Psoas muscle (tissue), 7 donors: ENCODE measurements at regions not wholly inside any gene's neighbourhood (a gene's known extent, or its start where the extent isn't known, plus 50 kb on each side); places are given as distances from the start of the nearest gene placed in this dataset.

Experiments
- ATAC-seq, 4 donors: fragments of 200-7000 bp; cut with Tn5 transposase; one replicate each; pipeline ENCODE4 v1.9.1; 2020; ENCODE audit warnings: moderate library complexity in 3 of 4, mild to moderate bottlenecking in 2 of 4
- DNase-seq, 2 donors: peaks; one replicate each; pipeline ENCODE4 v3.0.0-alpha.2; 2020
- H3K27ac ChIP-seq: fragments of 200-600 bp; one replicate; pipeline ENCODE4 v1.8.0; 2022
- H3K27me3 ChIP-seq, 3 donors: fragments of 200-600 bp in 1 of 3; one replicate each; pipeline versions ENCODE4 v1.6.1 to v1.8.0; 2013 to 2022; ENCODE audit warnings: low read length in 2 of 3, mild to moderate bottlenecking in 2 of 3, moderate library complexity in 1 of 3; ENCODE audit not compliant: insufficient read depth in 3 of 3
- H3K36me3 ChIP-seq, 2 donors: fragments of 200-600 bp in 1 of 2; one replicate each; pipeline versions ENCODE4 v1.6.1 to v1.8.0; 2013 to 2022; ENCODE audit warnings: low read depth in 1 of 2, mild to moderate bottlenecking in 1 of 2, moderate library complexity in 1 of 2; ENCODE audit not compliant: insufficient read depth in 1 of 2
- H3K4me1 ChIP-seq: fragments of 200-600 bp; one replicate; pipeline ENCODE4 v1.8.0; 2022
- H3K4me3 ChIP-seq: fragments of 200-600 bp; one replicate; pipeline ENCODE4 v1.8.0; 2022; ENCODE audit warnings: mild to moderate bottlenecking
- H3K9me3 ChIP-seq: fragments of 200-600 bp; one replicate; pipeline ENCODE4 v1.8.0; 2022
- CTCF ChIP-seq: fragments of 200-600 bp; IDR thresholded peaks from one replicate; pipeline ENCODE4 v1.8.0; 2022; ENCODE audit warnings: antibody characterized with exemption
- WGBS, 3 donors: extraction: QIAGEN DNeasy Blood & Tissue Kit; methylation state at CpG; one replicate each; pipeline versions ENCODE4 v1.1.6 to v1.1.7; 2013; 5-methylcytosine and 5-hydroxymethylcytosine counted together
- intact Hi-C, 2 donors: fragments of 100-400 bp; cut with DNase I; formaldehyde crosslinking; loops; one replicate each; pipeline versions ENCODE4 v1.11.0 to v1.14.2; 2022
- donor health status: healthy with polysubstance abuse.
- donor health status: DM: no; HTN: no; CAD: no; lungs with moderate emphysema.
- donor health status: Bipolar disorder and iron deficiency.
- donor health status: healthy.
- donor health status: DM: yes; HTN: yes; CAD: no.
- donor health status: DM: no; HTN: no; CAD: no.
- donor health status: DM: yes; HTN: yes; CAD: no.

- DNase-seq, result peak; percentile 4 to 41
- no peaks in the 10 kb centered on the region for H3K27me3 ChIP-seq
- WGBS, 3 donors, result 81 to 84% (median 84%) methylated on average over 19 of the region's 19 CpGs
- no peak for ATAC-seq
- no peaks in the 10 kb centered on the region for H3K36me3 ChIP-seq
- no peak for TF ChIP-seq CTCF
- no peak overlapping the region for H3K4me3 ChIP-seq
- H3K27ac ChIP-seq, result no peak overlapping the region
- no peaks in the 10 kb centered on the region for H3K4me1 ChIP-seq
- H3K9me3 ChIP-seq, result peaks cover 17% of the 10 kb centered on the region
- intact Hi-C loops, result no loop called here
These were observed 215.4 kb downstream of the SNRPN start for GRCh38 chr15:25170113-25170731.

DNA sequence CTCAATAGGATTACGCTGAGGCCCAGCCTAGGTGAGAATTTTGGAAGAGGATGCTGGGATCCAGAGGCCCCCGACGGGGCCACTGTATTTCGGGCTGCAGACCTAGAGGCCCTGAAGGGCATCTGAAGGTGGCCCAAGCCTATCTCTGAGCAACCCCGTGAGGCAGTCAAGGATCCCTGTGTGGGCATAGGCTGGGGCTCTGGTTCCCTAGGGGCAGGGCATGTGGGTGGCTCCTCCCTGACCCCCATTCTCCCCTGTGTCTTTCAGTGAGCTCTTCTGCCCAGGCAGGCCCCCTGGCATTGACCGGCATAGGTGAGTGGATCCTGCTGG, 216.0 kb downstream of the SNRPN start:
- intact Hi-C loops, result no loop called here
- ATAC-seq (no peak), DNase-seq (no peak)
- TF ChIP-seq CTCF, result no peak
- WGBS, 3 donors, result 89 to 95% (median 95%) methylated on average over 6 of the region's 6 CpGs
- no peaks in the 10 kb centered on the region for H3K4me1 ChIP-seq
- H3K27me3 ChIP-seq, result no peaks in the 10 kb centered on the region
- no peak overlapping the region for H3K27ac ChIP-seq
- no peaks in the 10 kb centered on the region for H3K36me3 ChIP-seq
- H3K9me3 ChIP-seq, result peaks cover 17% of the 10 kb centered on the region
- no peak overlapping the region for H3K4me3 ChIP-seq

DNA sequence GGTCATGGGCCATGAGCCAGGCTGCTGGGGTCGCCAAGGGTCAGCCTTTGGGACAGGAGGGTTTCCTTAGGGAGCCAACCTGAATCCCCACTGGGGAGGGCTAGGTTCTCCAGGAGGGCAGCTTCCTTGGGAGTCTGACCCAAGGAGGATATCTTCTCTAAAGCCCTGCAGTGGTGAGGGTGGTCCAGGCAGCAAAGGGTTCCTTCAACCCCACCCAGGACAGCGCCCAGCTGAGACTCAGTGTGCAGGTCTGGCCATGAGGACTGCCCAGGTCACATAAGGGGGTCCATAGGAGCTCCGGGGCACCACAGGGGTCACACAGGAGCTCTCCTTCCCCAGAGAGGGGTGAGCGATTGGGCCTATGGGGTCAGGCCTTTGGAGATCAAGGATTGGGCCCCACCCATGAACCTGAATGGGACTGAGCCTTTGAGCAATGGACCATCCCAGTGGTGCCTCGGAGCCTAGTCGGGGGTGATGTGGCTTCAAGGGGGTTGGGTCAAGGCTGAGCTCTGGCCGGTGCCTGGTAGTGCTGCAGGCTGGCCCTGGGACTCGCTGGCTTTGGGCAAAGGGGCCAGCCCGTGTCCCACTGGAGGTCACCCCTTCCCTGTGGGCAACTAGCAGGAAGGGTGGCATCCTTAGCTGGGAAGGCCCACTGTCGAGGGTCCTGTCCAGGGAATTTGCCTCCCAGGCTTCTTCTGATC, 216.5 kb downstream of the SNRPN start:
- Histone ChIP-seq H3K4me1 (no peaks in the 10 kb centered on the region), H3K27me3 (no peaks in the 10 kb centered on the region), H3K27ac (no peak overlapping the region), H3K36me3 (no peaks in the 10 kb centered on the region), H3K4me3 (no peak overlapping the region), H3K9me3 (peaks cover 17% of the 10 kb centered on the region)
- intact Hi-C loops, result no loop called here
- peak; percentile 5 to 35 for DNase-seq
- TF ChIP-seq CTCF, result no peak
- no peak for ATAC-seq
- WGBS, 3 donors, result 80 to 88% (median 81%) methylated on average over 10 of the region's 10 CpGs

DNA sequence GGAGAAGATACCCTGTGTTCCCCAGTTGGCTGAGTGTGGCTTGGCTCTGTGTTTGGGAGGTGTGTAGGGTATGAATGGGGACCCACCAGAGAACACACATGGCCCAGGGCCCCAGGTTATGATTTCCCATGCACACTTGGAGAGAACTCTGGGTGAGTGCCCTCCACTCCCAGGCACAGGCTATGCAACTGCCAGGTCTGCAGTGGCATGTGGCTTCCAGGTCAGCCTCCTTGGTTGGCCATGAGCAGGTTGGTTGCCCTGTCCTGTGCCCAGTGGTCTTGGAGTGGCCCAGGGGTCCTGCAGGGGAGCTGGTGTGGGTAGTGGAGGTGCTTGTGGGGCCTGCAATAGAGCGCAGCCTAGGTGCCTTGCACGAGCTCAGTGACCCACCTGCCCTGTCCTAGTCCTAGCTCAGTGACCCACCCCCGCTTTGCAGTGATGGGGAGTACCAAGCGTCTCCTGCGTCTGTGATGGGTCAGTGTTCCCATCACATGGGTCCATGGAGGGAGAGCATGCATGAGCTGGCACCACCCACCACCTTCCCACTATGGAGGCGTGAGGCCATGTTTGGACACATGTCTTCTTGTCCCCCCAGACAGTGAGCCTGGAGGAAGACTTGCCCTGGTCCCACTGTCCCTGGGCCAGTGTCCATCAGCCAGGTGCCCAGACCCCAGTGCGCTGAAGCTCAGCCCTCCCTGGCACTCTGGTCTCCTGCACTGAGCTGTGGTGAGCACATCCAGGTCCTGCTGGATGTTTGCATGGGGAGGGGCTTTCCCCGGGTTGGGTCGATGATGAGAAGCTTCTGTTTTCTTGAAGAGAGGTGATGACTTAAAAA, 217.3 kb downstream of the SNRPN start:
- Histone ChIP-seq H3K27me3 (no peaks in the 10 kb centered on the region), H3K27ac (no peak overlapping the region), H3K4me3 (no peak overlapping the region), H3K36me3 (no peaks in the 10 kb centered on the region), H3K4me1 (no peaks in the 10 kb centered on the region), H3K9me3 (peaks cover 17% of the 10 kb centered on the region)
- ATAC-seq, result no peak
- WGBS, 3 donors, result 86 to 92% (median 89%) methylated on average over 9 of the region's 9 CpGs
- DNase-seq, result peak; percentile 7 to 28
- TF ChIP-seq CTCF, result no peak
- intact Hi-C loops, result no loop called here
